Stimulated activated naive CD8-positive, alpha-beta T cell treated with anti-CD3 and anti-CD28 coated beads, Interleukin-15, Interleukin-2, amounts not matched to agents 100 U/mL and 50 U/mL, for 24 hours (primary cell): ENCODE measurements at regions not wholly inside any gene's neighbourhood (a gene's known extent, or its start where the extent isn't known, plus 50 kb on each side); places are given as distances from the start of the nearest gene placed in this dataset.
A peak's percentile ranks its signal among the peaks of the same experiment; 100 is the strongest.
"Not testable (repeated sequence)": the region's sequence is repeated elsewhere in the genome, so short reads cannot be mapped to it uniquely, and the experiment has no call there.

ENCODE experiments used
- ATAC-seq: fragments of 150-1000 bp; cut with Tn5 transposase; one replicate; pipeline ENCODE4 v1.10.0; 2021
- DNase-seq: peaks from one replicate; pipeline ENCODE4 v3.0.0; 2021

GRCh38 chr5:96170481-96171125 lies 209.0 kb upstream of the ELL2 start:
- DNase-seq, ATAC-seq: not testable (repeated sequence)

GRCh38 chr5:96168833-96169232 lies 207.2 kb upstream of the ELL2 start:
- not testable (repeated sequence) for DNase-seq, ATAC-seq

- DNase-seq, result no peak
- no peak for ATAC-seq
Measured at GRCh38 chr5:96159043-96159442, 197.4 kb upstream of the ELL2 start.

DNA sequence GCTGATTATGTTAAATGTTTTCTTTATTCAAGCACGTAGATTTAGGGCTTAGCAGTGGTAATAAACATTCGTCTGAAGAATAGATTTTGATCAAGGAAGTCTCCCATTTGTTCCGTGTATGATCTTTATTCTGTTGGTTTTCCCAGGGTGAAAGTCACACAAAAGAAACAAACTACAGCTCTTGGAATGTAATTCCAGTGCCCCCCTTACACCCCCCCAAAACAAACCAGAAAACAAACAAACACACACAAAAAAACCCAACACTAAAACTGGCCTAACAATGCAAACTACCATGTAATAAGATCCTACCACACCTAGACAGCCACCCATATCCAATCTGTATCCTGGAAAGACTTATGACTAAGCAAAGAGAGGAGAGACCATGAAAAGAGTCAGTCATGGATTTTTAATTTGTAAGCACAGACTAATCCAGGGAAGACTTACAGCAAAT lies 196.2 kb upstream of the ELL2 start:
- no peak for DNase-seq
- ATAC-seq, result no peak

DNA sequence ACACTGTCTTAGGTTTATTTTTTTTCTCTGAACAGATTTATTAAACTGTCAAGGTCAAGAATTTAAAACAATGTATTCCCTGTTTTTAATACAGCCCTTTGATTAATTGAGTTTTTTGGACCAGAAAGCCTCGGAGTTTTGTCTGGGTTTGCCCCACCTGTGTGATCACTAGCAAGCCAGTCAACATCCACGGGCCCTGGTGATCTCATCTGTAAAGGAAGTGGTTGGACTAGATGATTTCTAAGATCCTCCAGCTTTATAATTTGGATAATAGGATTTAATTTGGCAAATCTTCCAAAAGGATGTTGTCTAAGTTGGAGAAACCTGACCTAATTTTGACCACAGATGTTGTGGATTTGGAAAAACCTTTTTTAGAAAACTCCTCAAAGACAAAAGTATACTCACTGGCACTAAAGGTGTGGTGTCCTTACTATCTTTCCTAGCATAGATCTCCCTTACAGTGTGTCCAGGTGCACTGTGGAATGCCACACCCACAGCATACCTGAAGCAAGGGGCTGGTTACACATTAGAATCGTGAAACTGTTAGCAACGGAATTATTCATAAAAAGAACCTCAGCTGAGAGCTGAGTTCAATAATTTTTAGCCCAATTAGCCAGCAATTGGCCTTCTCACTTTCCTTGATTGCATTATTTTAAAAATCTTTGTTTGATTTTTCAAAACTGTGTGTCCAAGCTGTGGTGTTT lies 195.6 kb upstream of the ELL2 start:
- ATAC-seq (no peak), DNase-seq (no peak)

GRCh38 chr5:96155147-96155546 lies 193.5 kb upstream of the ELL2 start:
- DNase-seq (no peak), ATAC-seq (no peak)

DNA sequence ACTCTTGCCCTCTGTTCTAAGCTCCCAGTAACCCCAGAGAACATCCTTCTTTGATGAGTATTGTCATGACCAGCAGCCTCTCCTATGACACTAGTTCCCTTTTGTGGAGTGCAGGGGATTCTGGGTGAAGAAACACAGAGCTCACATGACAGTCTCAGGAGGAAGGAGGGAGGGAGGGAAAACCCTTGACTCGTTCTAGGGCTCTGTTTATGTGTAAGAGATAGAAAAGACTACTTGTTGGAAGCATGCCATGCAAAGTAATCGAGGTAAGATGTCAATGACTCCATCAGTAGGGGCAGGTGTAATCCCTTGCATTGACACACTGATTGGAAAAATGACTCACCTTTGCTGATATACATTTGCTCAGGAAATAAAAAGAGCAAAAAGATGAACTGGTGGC lies 190.2 kb upstream of the ELL2 start:
- DNase-seq (no peak), ATAC-seq (peak; percentile 73)

GRCh38 chr5:96150007-96150406 lies 188.4 kb upstream of the ELL2 start:
- ATAC-seq (no peak), DNase-seq (no peak)

- DNase-seq (no peak), ATAC-seq (no peak)
Measured at GRCh38 chr5:96149546-96149945, 187.9 kb upstream of the ELL2 start.

DNA sequence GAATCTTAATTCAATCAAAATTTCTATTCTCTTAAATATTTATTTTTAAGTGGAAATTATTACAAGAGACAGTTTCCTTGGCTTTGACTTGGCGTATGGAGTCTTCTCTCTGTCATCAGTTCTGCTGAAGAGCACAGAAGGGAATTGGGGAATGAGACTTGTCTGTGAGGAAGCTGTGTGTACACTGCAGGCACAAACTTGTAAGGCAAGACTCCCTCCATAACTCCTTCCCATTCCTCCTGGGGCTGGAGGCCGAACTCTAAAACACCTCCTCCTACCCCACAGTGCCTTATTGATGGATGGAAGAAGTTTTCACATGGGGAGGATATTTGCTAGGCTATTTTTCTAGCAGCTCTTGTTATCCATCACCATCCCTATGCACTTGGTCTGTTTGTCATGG lies 187.4 kb upstream of the ELL2 start:
- no peak for ATAC-seq
- DNase-seq, result no peak

GRCh38 chr5:96148376-96148775 lies 186.7 kb upstream of the ELL2 start:
- no peak for DNase-seq
- no peak for ATAC-seq

DNA sequence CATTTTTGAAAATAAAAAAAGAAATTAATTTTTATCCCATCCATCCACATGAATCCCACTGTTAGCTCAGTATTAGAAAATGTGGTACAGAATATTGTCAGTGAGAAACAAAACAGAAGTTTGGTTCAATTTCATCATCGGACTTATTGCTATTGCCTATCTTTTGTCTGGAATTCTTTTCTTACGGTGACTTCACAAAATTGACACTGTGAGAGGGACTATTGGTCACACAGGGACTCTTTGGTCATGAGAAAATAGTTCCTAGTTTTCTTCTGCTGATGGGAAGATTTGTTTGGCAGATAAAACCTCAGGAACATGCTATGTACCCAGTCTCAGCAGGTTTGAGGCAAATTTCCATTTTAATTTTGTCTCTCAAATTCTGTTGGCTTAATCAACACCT lies 186.2 kb upstream of the ELL2 start:
- DNase-seq (no peak), ATAC-seq (no peak)

GRCh38 chr5:96146675-96147074 lies 185.0 kb upstream of the ELL2 start:
- no peak for DNase-seq
- peak; percentile 46 for ATAC-seq

DNA sequence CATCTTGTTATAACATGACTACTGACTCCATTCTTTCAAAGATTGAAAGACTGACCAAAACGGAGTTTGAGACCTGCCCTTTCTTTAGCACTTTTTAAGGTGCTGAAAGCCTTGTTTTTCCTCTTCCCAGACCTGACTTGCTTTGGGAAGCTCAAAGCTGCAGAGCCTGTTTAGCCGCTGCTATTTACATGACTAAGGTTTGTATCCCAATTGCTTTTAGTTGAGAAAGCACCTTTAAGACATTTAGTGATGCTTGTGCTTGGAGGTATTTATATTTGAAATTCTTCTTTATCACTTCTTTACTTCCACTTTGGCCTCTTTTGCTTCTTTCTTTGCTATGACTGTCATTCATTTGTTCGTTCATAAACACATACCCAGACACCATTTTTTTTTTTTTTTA lies 182.6 kb upstream of the ELL2 start:
- DNase-seq, result no peak

GRCh38 chr5:96143450-96143849 lies 181.8 kb upstream of the ELL2 start:
- DNase-seq (no peak), ATAC-seq (no peak)

More for the DNA sequence above, 182.6 kb upstream of the ELL2 start:
- ATAC-seq, result no peak

DNA sequence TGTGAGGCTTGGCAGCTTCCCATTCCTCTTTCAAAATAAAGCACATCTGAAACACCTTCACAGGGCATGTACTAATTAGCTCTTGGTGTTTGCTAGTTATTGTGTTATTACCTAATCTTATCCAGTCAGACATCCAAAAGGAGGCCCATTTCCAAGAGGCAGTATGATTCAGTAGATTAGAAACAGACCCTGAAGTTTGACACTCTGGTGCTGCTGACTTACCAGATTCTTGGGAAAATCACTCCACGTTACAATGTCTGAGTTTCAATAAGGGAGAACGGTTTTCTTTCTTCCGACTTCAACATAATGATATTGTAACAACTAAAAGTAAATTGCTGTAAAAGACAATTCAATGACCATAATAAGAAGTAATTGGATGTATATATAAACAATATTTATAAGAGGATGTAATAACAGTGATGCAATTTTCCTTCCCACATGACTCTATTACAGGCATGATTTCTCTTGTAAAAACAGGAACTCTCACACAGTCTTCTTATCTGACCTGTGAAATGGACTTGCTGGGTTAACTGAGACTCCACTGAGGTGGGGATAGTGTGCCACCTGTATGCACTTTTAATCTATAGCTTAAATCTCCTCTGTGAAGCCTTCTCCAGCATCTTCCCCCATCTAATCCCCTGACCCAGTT lies 181.3 kb upstream of the ELL2 start:
- no peak for DNase-seq
- no peak for ATAC-seq

GRCh38 chr5:96142184-96142781 lies 180.6 kb upstream of the ELL2 start:
- ATAC-seq (no peak), DNase-seq (no peak)

- no peak for ATAC-seq
- no peak for DNase-seq
Measured at GRCh38 chr5:96141749-96142148, 180.1 kb upstream of the ELL2 start.

- DNase-seq (no peak), ATAC-seq (no peak)
Measured at GRCh38 chr5:96140496-96140895, 178.8 kb upstream of the ELL2 start.

DNA sequence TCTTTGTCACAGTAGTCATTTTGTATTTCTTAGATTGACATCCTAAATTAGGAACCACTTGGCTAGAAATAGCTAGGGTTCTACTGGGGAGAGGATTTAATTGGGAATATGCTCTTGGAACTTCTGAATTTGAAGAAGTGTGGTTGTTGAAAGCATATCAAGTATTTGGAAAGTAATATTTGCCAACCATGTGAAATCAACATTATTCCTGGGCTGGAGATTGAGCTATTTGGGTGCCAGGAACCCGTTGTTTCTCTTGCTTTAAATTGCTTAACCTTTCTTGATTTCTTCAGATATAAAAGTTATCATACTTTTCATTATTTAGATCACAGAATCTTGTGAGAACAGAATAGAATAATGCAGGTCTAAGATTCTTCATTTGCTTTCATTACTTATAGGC lies 178.4 kb upstream of the ELL2 start:
- DNase-seq (no peak), ATAC-seq (no peak)

- ATAC-seq (no peak), DNase-seq (no peak)
Measured at GRCh38 chr5:96134886-96135285, 173.2 kb upstream of the ELL2 start.

DNA sequence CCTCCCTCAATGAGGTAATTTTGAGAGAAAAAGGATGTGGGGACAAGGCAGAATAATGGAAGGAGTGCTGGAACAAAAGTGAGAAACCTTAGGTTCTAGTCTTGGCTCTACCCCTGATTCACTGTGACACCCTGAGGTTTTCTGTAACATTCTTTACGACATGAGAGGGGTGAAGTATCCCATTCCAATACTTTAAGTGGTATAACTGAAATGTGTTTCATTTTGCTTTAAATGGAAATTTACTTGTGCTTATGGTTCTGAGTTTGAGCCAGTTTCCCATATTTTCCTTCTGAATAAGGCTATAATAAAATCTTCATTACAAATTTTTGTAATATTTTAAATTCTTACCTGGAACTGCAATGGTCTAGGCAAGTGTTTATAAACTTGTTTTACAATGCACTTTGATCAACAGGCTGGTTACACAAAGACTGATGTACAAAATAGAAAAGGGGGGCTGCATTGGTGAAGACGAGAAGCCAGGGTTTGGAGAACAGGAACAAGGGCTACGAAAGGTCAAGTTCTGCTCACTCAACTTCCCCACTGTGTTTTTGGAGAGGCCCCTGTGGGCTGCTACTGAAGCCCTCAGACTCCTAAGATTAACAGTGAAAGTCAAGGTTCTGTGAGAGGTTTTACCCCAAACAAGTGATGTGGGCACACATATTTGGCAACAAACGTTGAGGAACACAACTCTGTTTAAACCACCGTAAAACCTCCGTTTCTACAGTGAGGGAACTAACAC lies 171.9 kb upstream of the ELL2 start:
- ATAC-seq (no peak), DNase-seq (no peak)
